ENCODE measurements at regions not wholly inside any gene's neighbourhood (a gene's known extent, or its start where the extent isn't known, plus 50 kb on each side); places are given as distances from the start of the nearest gene placed in this dataset.

- TF ChIP-seq GATA2 (IDR thresholded peaks at IDR 0.05; ENCODE audit: low read depth, low read length) (no peak), GATA3 (IDR thresholded peaks at IDR 0.05; ENCODE audit: low read depth, low read length) (no peak)
These were observed 296.3 kb downstream of the DSC3 start for GRCh38 chr18:30746224-30746623.

Data from SH-SY5Y (cell line).